H9 (cell line): ENCODE measurements at regions not wholly inside any gene's neighbourhood (a gene's known extent, or its start where the extent isn't known, plus 50 kb on each side); places are given as distances from the start of the nearest gene placed in this dataset.

ENCODE experiments used
- DNase-seq: peaks from one replicate; pipeline ENCODE4 v3.0.0-alpha.2; 2017
- H2AFZ ChIP-seq: one replicate; pipeline ENCODE4 v1.6.1; 2013; ENCODE audit warnings: mild to moderate bottlenecking, low read length, control low read depth, moderate library complexity
- H2AK5ac ChIP-seq: 2 replicates; pipeline ENCODE4 v1.6.1; 2013; ENCODE audit warnings: low read length, control low read depth, mixed read lengths; ENCODE audit not compliant: insufficient read length
- H2BK120ac ChIP-seq: one replicate; pipeline ENCODE4 v1.6.1; 2013; ENCODE audit warnings: low read depth, mild to moderate bottlenecking, low read length, control low read depth, inconsistent platforms; ENCODE audit not compliant: poor library complexity, severe bottlenecking
- H2BK12ac ChIP-seq: 2 replicates; pipeline ENCODE4 v1.6.1; 2013; ENCODE audit warnings: low read length, control low read depth, mixed read lengths, low read depth; ENCODE audit not compliant: insufficient read length
- H2BK15ac ChIP-seq: 2 replicates; pipeline ENCODE4 v1.6.1; 2013; ENCODE audit warnings: low read depth, low read length, control low read depth
- H2BK20ac ChIP-seq: one replicate; pipeline ENCODE4 v1.6.1; 2013; ENCODE audit warnings: low read depth, mild to moderate bottlenecking, low read length, control low read depth, inconsistent platforms; ENCODE audit not compliant: poor library complexity, severe bottlenecking
- H2BK5ac ChIP-seq: 2 replicates; pipeline ENCODE4 v1.6.1; 2013; ENCODE audit warnings: low read length, control low read depth, mixed read lengths; ENCODE audit not compliant: insufficient read length
- H3K14ac ChIP-seq: 2 replicates; pipeline ENCODE4 v1.6.1; 2013; ENCODE audit warnings: low read length, control low read depth; ENCODE audit not compliant: insufficient read depth
- H3K18ac ChIP-seq: 2 replicates; pipeline ENCODE4 v1.6.1; 2013; ENCODE audit warnings: low read depth, mild to moderate bottlenecking, mixed read lengths, low read length, control low read depth; ENCODE audit not compliant: insufficient read length
- H3K23ac ChIP-seq: 2 replicates; pipeline ENCODE4 v1.6.1; 2013; ENCODE audit warnings: low read length, control low read depth, mixed read lengths, low read depth; ENCODE audit not compliant: insufficient read length
- H3K23me2 ChIP-seq: 2 replicates; pipeline ENCODE4 v1.6.1; 2013; ENCODE audit warnings: low read depth, mild to moderate bottlenecking, mixed read lengths, low read length, control low read depth; ENCODE audit not compliant: insufficient read length, poor library complexity, severe bottlenecking
- H3K27ac ChIP-seq: 2 replicates; pipeline ENCODE4 v1.5.1; 2013; ENCODE audit warnings: low read length, control low read depth, mixed read lengths, low read depth; ENCODE audit not compliant: insufficient read length
- H3K27me3 ChIP-seq: 2 replicates; pipeline ENCODE4 v1.6.1; 2013; ENCODE audit warnings: low read length, control low read depth, inconsistent platforms; ENCODE audit not compliant: insufficient read depth
- H3K4ac ChIP-seq: 2 replicates; pipeline ENCODE4 v1.6.1; 2013; ENCODE audit warnings: low read depth, mild to moderate bottlenecking, control low read depth, inconsistent platforms, low read length, moderate library complexity
- H3K4me1 ChIP-seq: 2 replicates; pipeline ENCODE4 v1.6.1; 2013; ENCODE audit warnings: low read length, control low read depth, inconsistent platforms; ENCODE audit not compliant: insufficient read depth
- H3K4me2 ChIP-seq: 2 replicates; pipeline ENCODE4 v1.6.1; 2013; ENCODE audit warnings: low read length, control low read depth, mixed read lengths; ENCODE audit not compliant: insufficient read length, insufficient read depth
- H3K56ac ChIP-seq: 2 replicates; pipeline ENCODE4 v1.6.1; 2013; ENCODE audit warnings: low read depth, mild to moderate bottlenecking, mixed read lengths, low read length, control low read depth; ENCODE audit not compliant: insufficient read length
- H3K79me1 ChIP-seq: 2 replicates; pipeline ENCODE4 v1.6.1; 2013; ENCODE audit warnings: low read depth, mild to moderate bottlenecking, moderate library complexity, low read length, control low read depth, inconsistent platforms; ENCODE audit not compliant: insufficient read depth, poor library complexity, severe bottlenecking
- H3K79me2 ChIP-seq: 2 replicates; pipeline ENCODE4 v1.6.1; 2013; ENCODE audit warnings: low read length, control low read depth, inconsistent platforms; ENCODE audit not compliant: insufficient read depth
- H3K9ac ChIP-seq: 2 replicates; pipeline ENCODE4 v1.6.1; 2013; ENCODE audit warnings: low read length, control low read depth, mixed read lengths; ENCODE audit not compliant: insufficient read length; ENCODE audit errors: extremely low read depth
- H3K9me3 ChIP-seq: one replicate; pipeline ENCODE4 v1.6.1; 2013; ENCODE audit warnings: low read depth, low read length, inconsistent platforms; ENCODE audit not compliant: control insufficient read depth
- H3T11ph ChIP-seq: one replicate; pipeline ENCODE4 v1.6.1; 2013; ENCODE audit warnings: mild to moderate bottlenecking, low read length, control low read depth, inconsistent platforms
- H4K20me1 ChIP-seq: one replicate; pipeline ENCODE4 v1.6.1; 2013; ENCODE audit not compliant: control insufficient read depth, insufficient read length, insufficient read depth
- H4K5ac ChIP-seq: 2 replicates; pipeline ENCODE4 v1.6.1; 2013; ENCODE audit warnings: low read depth, mild to moderate bottlenecking, mixed read lengths, low read length, control low read depth; ENCODE audit not compliant: insufficient read length
- H4K8ac ChIP-seq: replicated peaks from 2 replicates; pipeline ENCODE4 v1.6.1; 2013; ENCODE audit warnings: low read length, control low read depth, mixed read lengths, low read depth; ENCODE audit not compliant: insufficient read length
- H4K91ac ChIP-seq: 2 replicates; pipeline ENCODE4 v1.6.1; 2013; ENCODE audit warnings: low read depth, mild to moderate bottlenecking, moderate library complexity, mixed read lengths, low read length, control low read depth; ENCODE audit not compliant: insufficient read length
- H3K27ac Mint-ChIP-seq, 3 experiments: 2 replicates in 2 of 3; 3 replicates in 1 of 3; pipeline ENCODE4 v1.8.0; 2020 to 2021; ENCODE audit warnings: mixed read lengths in 3 of 3, mild to moderate bottlenecking in 1 of 3, moderate library complexity in 1 of 3
- H3K27me3 Mint-ChIP-seq: 2 replicates; pipeline ENCODE4 v1.8.0; 2021; ENCODE audit warnings: low read depth, mild to moderate bottlenecking, moderate library complexity, mixed read lengths
- H3K36me3 Mint-ChIP-seq, 3 experiments: 2 replicates in 2 of 3; 3 replicates in 1 of 3; pipeline ENCODE4 v1.8.0; 2020 to 2021; ENCODE audit warnings: low read depth in 3 of 3, mixed read lengths in 3 of 3; ENCODE audit not compliant: insufficient read depth in 1 of 3
- H3K4me1 Mint-ChIP-seq, 2 experiments: 2 replicates each; pipeline ENCODE4 v1.8.0; 2020; ENCODE audit warnings: mixed read lengths in 2 of 2
- H3K4me3 Mint-ChIP-seq, 2 experiments: 2 replicates in 1 of 2; 3 replicates in 1 of 2; pipeline ENCODE4 v1.8.0; 2020 to 2021; ENCODE audit warnings: mild to moderate bottlenecking in 2 of 2, mixed read lengths in 2 of 2, moderate library complexity in 1 of 2
- H3K9me3 Mint-ChIP-seq, 2 experiments: 2 replicates in 1 of 2; 3 replicates in 1 of 2; pipeline ENCODE4 v1.8.0; 2020; ENCODE audit warnings: mild to moderate bottlenecking in 2 of 2, mixed read lengths in 2 of 2, moderate library complexity in 1 of 2
- TF ChIP-seq, protein P1 (sequence below): fragments of 200-600 bp; sonication (generic); conservative IDR thresholded peaks from 3 replicates; pipeline ENCODE4 v1.8.0; 2021; ENCODE audit warnings: antibody characterized with exemption, mild to moderate bottlenecking

GRCh38 chr6:134621858-134622257 is 303.9 kb upstream of the SGK1 start:
- peaks cover 25 to 30% of the 10 kb centered on the region in 2 experiments for H3K4me1 Mint-ChIP-seq
- Histone ChIP-seq H3K4me2 (no peak overlapping the region), H4K20me1 (no peaks in the 10 kb centered on the region), H4K8ac (no peak overlapping the region), H3K79me1 (no peaks in the 10 kb centered on the region), H3K18ac (no peak overlapping the region), H3K4ac (no peak overlapping the region), H3K56ac (no peak overlapping the region), H2BK20ac (no peak overlapping the region), H3K9me3 (no peaks in the 10 kb centered on the region), H3K27ac (no peak overlapping the region), H3K4me1 (no peaks in the 10 kb centered on the region), H3T11ph (no peak overlapping the region), H2BK5ac (no peak overlapping the region), H3K23ac (no peak overlapping the region), H4K5ac (no peak overlapping the region), H2BK12ac (no peak overlapping the region), H2AK5ac (no peak overlapping the region), H2BK15ac (no peak overlapping the region), H3K79me2 (no peaks in the 10 kb centered on the region), H2AFZ (no peak overlapping the region), H3K23me2 (no peaks in the 10 kb centered on the region), H2BK120ac (no peak overlapping the region), H4K91ac (no peak overlapping the region), H3K9ac (no peak overlapping the region), H3K14ac (no peak overlapping the region), H3K27me3 (no peaks in the 10 kb centered on the region)
- no peak overlapping the region for H3K4me3 Mint-ChIP-seq
- H3K27me3 Mint-ChIP-seq: peaks cover 2% of the 10 kb centered on the region
- TF ChIP-seq, protein P1, sequence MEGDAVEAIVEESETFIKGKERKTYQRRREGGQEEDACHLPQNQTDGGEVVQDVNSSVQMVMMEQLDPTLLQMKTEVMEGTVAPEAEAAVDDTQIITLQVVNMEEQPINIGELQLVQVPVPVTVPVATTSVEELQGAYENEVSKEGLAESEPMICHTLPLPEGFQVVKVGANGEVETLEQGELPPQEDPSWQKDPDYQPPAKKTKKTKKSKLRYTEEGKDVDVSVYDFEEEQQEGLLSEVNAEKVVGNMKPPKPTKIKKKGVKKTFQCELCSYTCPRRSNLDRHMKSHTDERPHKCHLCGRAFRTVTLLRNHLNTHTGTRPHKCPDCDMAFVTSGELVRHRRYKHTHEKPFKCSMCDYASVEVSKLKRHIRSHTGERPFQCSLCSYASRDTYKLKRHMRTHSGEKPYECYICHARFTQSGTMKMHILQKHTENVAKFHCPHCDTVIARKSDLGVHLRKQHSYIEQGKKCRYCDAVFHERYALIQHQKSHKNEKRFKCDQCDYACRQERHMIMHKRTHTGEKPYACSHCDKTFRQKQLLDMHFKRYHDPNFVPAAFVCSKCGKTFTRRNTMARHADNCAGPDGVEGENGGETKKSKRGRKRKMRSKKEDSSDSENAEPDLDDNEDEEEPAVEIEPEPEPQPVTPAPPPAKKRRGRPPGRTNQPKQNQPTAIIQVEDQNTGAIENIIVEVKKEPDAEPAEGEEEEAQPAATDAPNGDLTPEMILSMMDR: no peak
- DNase-seq: no peak
- no peaks in the 10 kb centered on the region; a peak in 1 of 7 replicates for H3K36me3 Mint-ChIP-seq
- H3K27ac Mint-ChIP-seq: peak overlapping the region in 2 of 3 experiments; percentile 11 to 32; a peak in 1 of 7 replicates
- H3K9me3 Mint-ChIP-seq: no peaks in the 10 kb centered on the region
